ENCODE measurements at regions not wholly inside any gene's neighbourhood (a gene's known extent, or its start where the extent isn't known, plus 50 kb on each side); places are given as distances from the start of the nearest gene placed in this dataset.

- DNase-seq: no peak
Observed at GRCh38 chr2:236748385-236748784, 178.8 kb downstream of the ACKR3 start.

- no peak for DNase-seq
Observed at GRCh38 chr2:236748801-236749200, 179.2 kb downstream of the ACKR3 start.

- DNase-seq: no peak
Observed at GRCh38 chr2:236749346-236749745, 179.7 kb downstream of the ACKR3 start.

GRCh38 chr2:236752096-236752495 lies 182.5 kb downstream of the ACKR3 start:
- no peak for DNase-seq

GRCh38 chr2:236753606-236754270 lies 184.1 kb downstream of the ACKR3 start:
- DNase-seq: peak; percentile 61

GRCh38 chr2:236754271-236754944 lies 184.8 kb downstream of the ACKR3 start:
- DNase-seq: peak; percentile 56

- no peak for DNase-seq
Observed at GRCh38 chr2:236755278-236755840, 185.7 kb downstream of the ACKR3 start.

GRCh38 chr2:236758406-236758805 lies 188.8 kb downstream of the ACKR3 start:
- no peak for DNase-seq

GRCh38 chr2:236760246-236760645 lies 190.6 kb downstream of the ACKR3 start:
- no peak for DNase-seq

GRCh38 chr2:236761358-236761757 lies 191.7 kb downstream of the ACKR3 start:
- DNase-seq: no peak

GRCh38 chr2:236762628-236763027 lies 193.0 kb downstream of the ACKR3 start:
- no peak for DNase-seq

GRCh38 chr2:236763857-236764256 lies 194.2 kb downstream of the ACKR3 start:
- no peak for DNase-seq

GRCh38 chr2:236764716-236765115 lies 195.1 kb downstream of the ACKR3 start:
- no peak for DNase-seq

- no peak for DNase-seq
Observed at GRCh38 chr2:236765478-236765877, 195.9 kb downstream of the ACKR3 start.

GRCh38 chr2:236766850-236767249 lies 197.2 kb downstream of the ACKR3 start:
- no peak for DNase-seq

GRCh38 chr2:236767941-236768340 lies 198.3 kb downstream of the ACKR3 start:
- DNase-seq: no peak

- no peak for DNase-seq
Observed at GRCh38 chr2:236768393-236769140, 198.9 kb downstream of the ACKR3 start.

GRCh38 chr2:236769981-236770671 lies 200.5 kb downstream of the ACKR3 start:
- DNase-seq: no peak

- DNase-seq: no peak
Observed at GRCh38 chr2:236772220-236772837, 202.7 kb downstream of the ACKR3 start.

- DNase-seq: no peak
Observed at GRCh38 chr2:236773206-236773605, 203.6 kb downstream of the ACKR3 start.

GRCh38 chr2:236774171-236774570 lies 204.5 kb downstream of the ACKR3 start:
- DNase-seq: no peak

- no peak for DNase-seq
Observed at GRCh38 chr2:236775511-236775910, 205.9 kb downstream of the ACKR3 start.

- no peak for DNase-seq
Observed at GRCh38 chr2:236776206-236776605, 206.6 kb downstream of the ACKR3 start.
